ENCODE measurements at regions not wholly inside any gene's neighbourhood (a gene's known extent, or its start where the extent isn't known, plus 50 kb on each side); places are given as distances from the start of the nearest gene placed in this dataset.

DNA sequence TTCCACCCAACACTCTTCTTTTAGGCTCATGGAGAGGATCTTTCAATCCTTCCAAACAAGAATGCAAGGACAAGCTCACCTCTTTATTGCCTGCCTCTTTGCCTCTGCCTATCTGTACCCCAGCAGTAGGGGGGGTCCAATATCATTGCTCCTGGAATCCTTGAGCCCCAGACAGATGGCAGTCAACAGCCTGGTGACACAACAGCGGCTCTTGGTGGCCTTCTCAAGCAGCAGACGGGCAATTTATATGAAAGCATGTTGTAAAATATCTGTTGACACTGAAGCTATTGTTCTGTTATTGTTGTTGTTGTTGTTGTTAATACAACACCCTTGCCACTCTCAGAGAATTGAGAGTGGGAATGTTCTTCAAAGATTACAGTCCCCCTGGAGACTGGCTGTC lies 480.0 kb upstream of the CADM1 start:
- TF ChIP-seq TAF1 (conservative IDR thresholded peaks at IDR 0.05) (no peak), GABPA (IDR thresholded peaks at IDR 0.05 in 1 of 2, conservative IDR thresholded peaks at IDR 0.05 in 1 of 2) (no peak), CTCF (IDR thresholded peaks at IDR 0.05; ENCODE audit: low read depth, low read length, missing input control) (no peak)
